GM21381 (cell line): ENCODE measurements at regions not wholly inside any gene's neighbourhood (a gene's known extent, or its start where the extent isn't known, plus 50 kb on each side); places are given as distances from the start of the nearest gene placed in this dataset.

Experiments used
- ATAC-seq: cut with Tn5 transposase; IDR thresholded peaks from one replicate; pipeline ENCODE4 v1.9.1; 2021; ENCODE audit warnings: mild to moderate bottlenecking, moderate library complexity; ENCODE audit not compliant: unreplicated experiment

DNA sequence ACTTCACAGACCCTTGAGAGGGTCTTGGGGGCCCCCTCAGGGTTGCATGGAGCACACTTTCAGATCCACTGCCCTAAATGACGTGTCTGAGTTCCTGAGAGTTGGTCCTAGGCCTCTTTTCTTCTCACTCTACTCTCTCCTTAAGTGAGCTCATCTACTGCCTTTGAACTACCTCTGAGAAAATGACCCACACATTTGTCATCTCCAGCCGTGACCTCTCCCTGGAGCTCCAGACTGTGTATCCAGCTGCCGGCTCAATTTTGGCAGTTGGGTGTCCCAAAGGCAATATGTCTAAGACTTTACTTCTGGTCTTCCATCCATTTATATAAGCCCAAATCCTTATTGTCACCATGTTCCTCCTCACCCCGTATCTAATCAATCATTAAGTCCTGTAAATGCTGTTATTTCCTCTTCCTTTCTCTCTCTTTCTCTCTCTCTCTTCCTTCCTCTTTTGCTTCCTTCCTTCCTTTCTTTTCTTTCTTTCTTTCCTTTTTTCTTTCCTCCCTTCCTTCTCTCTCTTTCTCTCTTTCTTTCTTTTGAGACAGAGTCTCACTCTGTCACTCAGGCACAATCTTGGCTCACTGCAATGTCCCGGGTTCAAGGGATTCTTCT, 51.2 kb upstream of the HSPA9 start:
- ATAC-seq = no peak

GRCh38 chr5:138625134-138625533, 49.9 kb upstream of the HSPA9 start:
- ATAC-seq = no peak
